Suprapubic skin (tissue), 4 donors: ENCODE measurements at regions not wholly inside any gene's neighbourhood (a gene's known extent, or its start where the extent isn't known, plus 50 kb on each side); places are given as distances from the start of the nearest gene placed in this dataset.

ENCODE experiments used
- DNase-seq, 2 donors: peaks; one replicate each; pipeline ENCODE4 v3.0.0-alpha.2; 2019; ENCODE audit warnings: low spot score in 2 of 2
- H3K27ac ChIP-seq: fragments of 200-600 bp; sonication (generic); one replicate; pipeline ENCODE4 v1.5.1; 2019
- H3K27me3 ChIP-seq: fragments of 200-600 bp; sonication (generic); one replicate; pipeline ENCODE4 v1.5.1; 2019
- H3K36me3 ChIP-seq: fragments of 200-600 bp; sonication (generic); one replicate; pipeline ENCODE4 v1.5.1; 2019
- H3K4me1 ChIP-seq: fragments of 200-600 bp; sonication (generic); one replicate; pipeline ENCODE4 v1.5.1; 2019
- H3K4me3 ChIP-seq: fragments of 200-600 bp; sonication (generic); one replicate; pipeline ENCODE4 v1.5.1; 2019; ENCODE audit warnings: mild to moderate bottlenecking
- H3K9me3 ChIP-seq: fragments of 200-600 bp; sonication (generic); one replicate; pipeline ENCODE4 v1.5.1; 2019
- CTCF ChIP-seq, 2 donors: fragments of 200-600 bp in 1 of 2; fragments of 450-650 bp in 1 of 2; sonication (generic) in 1 of 2; IDR thresholded peaks; one replicate each; pipeline ENCODE4 v1.5.1; 2016 to 2019; ENCODE audit warnings: antibody characterized with exemption in 2 of 2, mild to moderate bottlenecking in 1 of 2, moderate library complexity in 1 of 2
- EP300 ChIP-seq: sonication (generic); formaldehyde crosslinking; IDR thresholded peaks from one replicate; pipeline ENCODE4 v1.6.1; 2017; ENCODE audit warnings: antibody characterized with exemption
- POLR2A ChIP-seq, 2 donors: fragments of 450-650 bp; IDR thresholded peaks; one replicate each; pipeline ENCODE4 v1.6.1; 2017; ENCODE audit warnings: antibody characterized with exemption in 2 of 2, mild to moderate bottlenecking in 2 of 2, moderate library complexity in 2 of 2
- POLR2AphosphoS5 ChIP-seq, 3 donors: sonication (generic); formaldehyde crosslinking; IDR thresholded peaks; one replicate each; pipeline ENCODE4 v1.6.1; 2017; ENCODE audit warnings: antibody characterized with exemption in 3 of 3
- WGBS: methylation state at CpG from one replicate; pipeline ENCODE4 v1.1.5; 2018; 5-methylcytosine and 5-hydroxymethylcytosine counted together

- Histone ChIP-seq H3K4me3 (no peak overlapping the region), H3K9me3 (no peaks in the 10 kb centered on the region), H3K4me1 (no peaks in the 10 kb centered on the region), H3K36me3 (no peaks in the 10 kb centered on the region), H3K27ac (no peak overlapping the region), H3K27me3 (no peaks in the 10 kb centered on the region)
- no peak for TF ChIP-seq EP300
- no peak for TF ChIP-seq POLR2AphosphoS5 (IDR thresholded peaks at IDR 0.05)
- TF ChIP-seq CTCF (IDR thresholded peaks at IDR 0.05) = no peak
- TF ChIP-seq POLR2A (IDR thresholded peaks at IDR 0.05) = no peak
- no peak for DNase-seq
Measured at GRCh38 chr6:92166666-92167065, 1252.7 kb downstream of the EPHA7 start.

- no peaks in the 10 kb centered on the region for H3K27me3 ChIP-seq
- no peaks in the 10 kb centered on the region for H3K4me1 ChIP-seq
- DNase-seq = no peak
- H3K9me3 ChIP-seq = no peaks in the 10 kb centered on the region
- TF ChIP-seq CTCF (IDR thresholded peaks at IDR 0.05) = no peak
- TF ChIP-seq EP300 = no peak
- no peak for TF ChIP-seq POLR2AphosphoS5 (IDR thresholded peaks at IDR 0.05)
- no peak for TF ChIP-seq POLR2A (IDR thresholded peaks at IDR 0.05)
- no peak overlapping the region for H3K27ac ChIP-seq
- no peak overlapping the region for H3K4me3 ChIP-seq
- no peaks in the 10 kb centered on the region for H3K36me3 ChIP-seq
Measured at GRCh38 chr6:92161953-92162352, 1257.4 kb downstream of the EPHA7 start.

GRCh38 chr6:92160226-92160625, 1259.1 kb downstream of the EPHA7 start:
- Histone ChIP-seq H3K4me1 (no peaks in the 10 kb centered on the region), H3K27me3 (no peaks in the 10 kb centered on the region), H3K36me3 (no peaks in the 10 kb centered on the region), H3K4me3 (no peak overlapping the region), H3K9me3 (no peaks in the 10 kb centered on the region), H3K27ac (no peak overlapping the region)
- TF ChIP-seq EP300 (no peak), POLR2AphosphoS5 (IDR thresholded peaks at IDR 0.05) (no peak), CTCF (IDR thresholded peaks at IDR 0.05) (no peak), POLR2A (IDR thresholded peaks at IDR 0.05) (no peak)
- no peak for DNase-seq
- WGBS = 82% methylated on average over 3 of the region's 3 CpGs

GRCh38 chr6:92159046-92159445, 1260.3 kb downstream of the EPHA7 start:
- no peaks in the 10 kb centered on the region for H3K27me3 ChIP-seq
- DNase-seq = no peak
- no peaks in the 10 kb centered on the region for H3K36me3 ChIP-seq
- H3K9me3 ChIP-seq = no peaks in the 10 kb centered on the region
- H3K27ac ChIP-seq = no peak overlapping the region
- H3K4me1 ChIP-seq = no peaks in the 10 kb centered on the region
- H3K4me3 ChIP-seq = no peak overlapping the region
- 85% methylated on average over 2 of the region's 2 CpGs for whole genome bisulfite sequencing
- TF ChIP-seq EP300 (no peak), POLR2AphosphoS5 (IDR thresholded peaks at IDR 0.05) (no peak), POLR2A (IDR thresholded peaks at IDR 0.05) (no peak), CTCF (IDR thresholded peaks at IDR 0.05) (no peak)

GRCh38 chr6:92150553-92150952, 1268.8 kb downstream of the EPHA7 start:
- Histone ChIP-seq H3K4me1 (no peaks in the 10 kb centered on the region), H3K4me3 (no peak overlapping the region), H3K36me3 (no peaks in the 10 kb centered on the region), H3K27me3 (no peaks in the 10 kb centered on the region), H3K27ac (no peak overlapping the region), H3K9me3 (no peaks in the 10 kb centered on the region)
- TF ChIP-seq POLR2A (IDR thresholded peaks at IDR 0.05) (no peak), EP300 (no peak), POLR2AphosphoS5 (IDR thresholded peaks at IDR 0.05) (no peak), CTCF (IDR thresholded peaks at IDR 0.05) (no peak)
- DNase-seq = no peak
